AG09309 (cell line): ENCODE measurements at regions not wholly inside any gene's neighbourhood (a gene's known extent, or its start where the extent isn't known, plus 50 kb on each side); places are given as distances from the start of the nearest gene placed in this dataset.

Experiments
- DNase-seq: peaks from one replicate; pipeline ENCODE4 v3.0.0-alpha.2; 2010; ENCODE audit warnings: low read depth
- H3K4me3 ChIP-seq: 2 replicates; pipeline ENCODE4 v1.5.1; 2011; ENCODE audit warnings: mild to moderate bottlenecking, low read depth, low read length, moderate library complexity; ENCODE audit not compliant: control insufficient read depth
- CTCF ChIP-seq: IDR thresholded peaks from 2 replicates; pipeline ENCODE4 v1.5.1; 2011; ENCODE audit warnings: mild to moderate bottlenecking, low read depth, low read length, inconsistent platforms; ENCODE audit not compliant: insufficient read depth, control insufficient read depth; ENCODE audit errors: missing control alignments

DNA sequence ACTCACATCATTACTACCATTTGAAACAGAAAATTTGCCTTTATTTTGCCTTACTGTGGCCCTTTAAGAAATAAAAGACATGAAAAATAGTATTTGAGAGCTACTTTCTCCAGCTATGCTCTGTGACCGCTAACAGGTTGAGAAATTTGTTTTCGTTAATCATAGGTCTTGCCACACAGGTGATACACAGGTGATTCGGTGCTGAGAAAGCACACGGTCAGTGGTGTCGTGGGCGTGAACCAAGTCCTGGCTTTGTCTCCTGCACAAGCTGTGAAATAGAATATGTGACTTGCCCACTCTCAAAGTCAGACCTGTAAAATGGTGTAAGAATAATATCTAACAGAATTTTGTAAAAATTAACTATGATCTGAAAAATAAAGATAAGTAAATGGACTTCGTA lies 155.3 kb upstream of the SLC39A10 start:
- H3K4me3 ChIP-seq, result no peak overlapping the region
- DNase-seq, result no peak
- TF ChIP-seq CTCF, result no peak

GRCh38 chr2:195500879-195501278 lies 156.1 kb upstream of the SLC39A10 start:
- no peak overlapping the region for H3K4me3 ChIP-seq
- no peak for TF ChIP-seq CTCF
- no peak for DNase-seq

GRCh38 chr2:195498839-195499490 lies 158.1 kb upstream of the SLC39A10 start:
- H3K4me3 ChIP-seq, result no peak overlapping the region
- no peak for DNase-seq
- TF ChIP-seq CTCF, result no peak

GRCh38 chr2:195498176-195498575 lies 158.8 kb upstream of the SLC39A10 start:
- TF ChIP-seq CTCF, result peak; percentile 23
- DNase-seq, result no peak
- H3K4me3 ChIP-seq, result no peak overlapping the region

DNA sequence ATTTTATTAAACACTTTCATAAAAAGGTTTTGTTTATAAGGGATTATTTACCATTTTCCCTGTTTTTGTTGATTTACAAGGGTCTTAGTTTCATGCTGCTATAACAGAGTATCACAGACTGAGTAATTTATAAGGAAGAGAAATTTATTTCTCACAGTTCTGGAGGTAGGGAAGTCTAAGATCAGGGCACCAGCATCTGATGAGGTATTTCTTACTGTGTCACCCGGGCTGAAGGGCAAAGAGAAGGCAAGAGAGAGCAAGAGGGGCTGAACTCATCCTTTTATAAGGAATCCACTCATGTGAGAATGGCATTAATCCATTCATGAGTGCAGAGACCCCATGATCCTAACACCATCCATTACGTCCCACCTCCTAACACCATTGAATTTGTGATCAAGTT lies 160.0 kb upstream of the SLC39A10 start:
- DNase-seq, result no peak
- H3K4me3 ChIP-seq, result no peak overlapping the region
- no peak for TF ChIP-seq CTCF

GRCh38 chr2:195495966-195496365 lies 161.1 kb upstream of the SLC39A10 start:
- TF ChIP-seq CTCF, result no peak
- no peak overlapping the region for H3K4me3 ChIP-seq
- no peak for DNase-seq

DNA sequence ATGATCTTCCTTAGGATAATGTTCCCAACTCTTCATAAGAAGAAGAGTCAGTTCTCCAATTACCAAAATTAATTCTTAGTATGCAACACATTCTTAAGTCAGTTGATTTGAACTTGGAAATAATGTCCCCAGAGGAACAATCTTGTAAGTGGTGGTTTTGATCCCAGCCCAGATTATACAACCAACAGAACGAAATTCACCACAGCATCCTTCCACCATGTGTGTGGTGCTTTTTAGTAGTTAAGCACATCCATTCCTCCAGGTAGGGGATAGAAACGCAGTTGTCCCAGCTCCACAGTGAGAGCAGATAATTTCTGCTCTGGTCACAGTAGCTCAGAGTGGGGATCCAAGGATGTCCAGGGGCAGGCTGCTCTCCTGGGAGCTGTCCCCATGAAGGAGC lies 161.7 kb upstream of the SLC39A10 start:
- no peak for DNase-seq
- no peak overlapping the region for H3K4me3 ChIP-seq
- no peak for TF ChIP-seq CTCF
